Activated T-cell treated with anti-CD3 and anti-CD28 coated beads, Interleukin-2, amount 50 U/mL, for 4 hours (primary cell): ENCODE measurements at regions not wholly inside any gene's neighbourhood (a gene's known extent, or its start where the extent isn't known, plus 50 kb on each side); places are given as distances from the start of the nearest gene placed in this dataset.
"Not testable (repeated sequence)": the region's sequence is repeated elsewhere in the genome, so short reads cannot be mapped to it uniquely, and the experiment has no call there.

Experiments
- ATAC-seq, 2 donors: fragments of 200-7000 bp; cut with Tn5 transposase; one replicate each; pipeline ENCODE4 v1.10.0; 2021
- DNase-seq: peaks from one replicate; pipeline ENCODE4 v3.0.0-alpha.2; 2020
- H3K27me3 Mint-ChIP-seq: one replicate; pipeline ENCODE4 v1.8.0; 2021; ENCODE audit warnings: low read depth, mixed read lengths
- H3K36me3 Mint-ChIP-seq: one replicate; pipeline ENCODE4 v1.8.0; 2022; ENCODE audit warnings: mixed read lengths; ENCODE audit not compliant: insufficient read depth
- H3K4me1 Mint-ChIP-seq: one replicate; pipeline ENCODE4 v1.8.0; 2021; ENCODE audit warnings: low read depth, mixed read lengths
- H3K4me3 Mint-ChIP-seq: one replicate; pipeline ENCODE4 v1.8.0; 2021; ENCODE audit warnings: mild to moderate bottlenecking, moderate library complexity, mixed read lengths
- H3K9me3 Mint-ChIP-seq: one replicate; pipeline ENCODE4 v1.8.0; 2021; ENCODE audit warnings: mixed read lengths

DNA sequence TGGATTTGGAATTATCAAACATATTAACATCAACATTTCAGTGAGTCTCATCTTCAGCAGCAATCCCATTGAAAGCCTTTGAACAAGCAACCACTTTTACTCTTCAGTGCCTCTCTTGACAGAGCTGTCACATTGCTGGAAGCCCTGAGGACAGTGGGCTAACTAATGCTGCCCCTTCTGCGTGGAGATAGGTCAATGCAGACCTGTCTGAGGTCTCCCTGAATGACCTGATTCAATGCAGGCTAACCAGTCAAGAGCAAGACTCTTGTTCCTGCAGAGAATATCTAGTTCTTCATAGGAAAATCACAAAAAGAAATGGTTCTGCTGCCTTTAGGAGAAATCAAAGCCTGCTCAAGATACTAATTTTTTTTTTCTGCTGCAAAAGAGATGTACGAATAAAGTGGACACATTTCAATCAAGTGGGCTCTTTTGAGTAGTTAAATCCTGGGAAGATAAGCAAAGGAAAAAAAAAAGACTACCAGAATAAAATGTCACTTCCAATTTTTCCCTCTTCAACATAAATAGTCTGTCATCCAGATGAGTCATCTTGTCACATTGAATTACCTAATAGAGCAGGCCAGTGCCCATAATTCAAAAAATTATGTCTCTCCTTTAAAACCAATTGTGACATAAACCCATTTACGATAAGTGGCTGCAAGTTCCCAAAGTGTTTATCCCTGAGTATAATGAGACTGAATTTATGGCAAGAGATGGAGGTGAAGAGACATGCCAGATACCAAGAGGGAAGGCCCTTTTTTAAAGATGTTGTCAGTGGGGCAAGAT is 1269.0 kb upstream of the DDX18 start:
- DNase-seq (no peak), ATAC-seq (no peak)
- H3K9me3 Mint-ChIP-seq: peaks cover 26% of the 10 kb centered on the region
- H3K36me3 Mint-ChIP-seq: no peaks in the 10 kb centered on the region
- no peaks in the 10 kb centered on the region for H3K4me1 Mint-ChIP-seq
- H3K27me3 Mint-ChIP-seq: no peaks in the 10 kb centered on the region
- no peak overlapping the region for H3K4me3 Mint-ChIP-seq

DNA sequence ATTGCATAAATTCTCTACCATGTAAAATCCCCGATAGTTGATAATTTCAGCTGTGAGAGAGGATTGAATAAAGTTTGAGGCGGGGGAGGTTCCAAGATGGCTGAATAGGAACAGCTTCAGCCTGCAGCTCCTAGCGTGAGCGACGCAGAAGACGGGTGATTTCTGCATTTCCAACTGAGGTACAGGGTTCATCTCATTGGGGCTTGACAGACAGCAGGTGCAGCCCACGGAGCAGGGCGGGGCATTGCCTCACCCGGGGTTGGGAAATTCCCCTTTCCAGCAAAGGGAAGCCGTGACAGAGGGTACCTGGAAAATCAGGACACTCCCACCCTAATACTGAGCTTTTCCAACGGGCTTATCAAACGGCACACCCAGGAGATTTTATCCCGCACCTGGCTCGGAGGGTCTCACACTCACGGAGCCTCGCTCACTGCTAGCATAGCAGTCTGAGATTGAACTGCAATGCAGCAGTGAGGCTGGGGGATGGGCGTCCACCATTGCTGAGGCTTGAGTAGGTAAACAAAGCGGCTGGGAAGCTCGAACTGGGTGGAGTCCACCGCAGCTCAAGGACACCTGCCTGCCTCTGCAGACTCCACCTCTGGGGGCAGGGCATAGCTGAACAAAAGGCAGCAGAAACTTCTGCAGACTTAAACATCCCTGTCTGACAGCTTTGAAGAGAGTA is 1261.6 kb upstream of the DDX18 start:
- H3K4me3 Mint-ChIP-seq, DNase-seq, H3K4me1 Mint-ChIP-seq, H3K27me3 Mint-ChIP-seq, H3K36me3 Mint-ChIP-seq, ATAC-seq: not testable (repeated sequence)
- peaks cover 26% of the 10 kb centered on the region for H3K9me3 Mint-ChIP-seq

- Mint-ChIP-seq H3K27me3 (no peaks in the 10 kb centered on the region), H3K4me1 (no peaks in the 10 kb centered on the region), H3K4me3 (no peak overlapping the region), H3K9me3 (peaks cover 25% of the 10 kb centered on the region), H3K36me3 (no peaks in the 10 kb centered on the region)
- DNase-seq (no peak), ATAC-seq (no peak)
Measured at GRCh38 chr2:116580209-116580608, 1234.3 kb upstream of the DDX18 start.

GRCh38 chr2:116582850-116583249 is 1231.6 kb upstream of the DDX18 start:
- ATAC-seq (no peak), DNase-seq (no peak)
- Mint-ChIP-seq H3K9me3 (peaks cover 20% of the 10 kb centered on the region), H3K4me3 (no peak overlapping the region), H3K36me3 (no peaks in the 10 kb centered on the region), H3K27me3 (no peaks in the 10 kb centered on the region), H3K4me1 (no peaks in the 10 kb centered on the region)

- Mint-ChIP-seq H3K4me3 (no peak overlapping the region), H3K27me3 (no peaks in the 10 kb centered on the region), H3K9me3 (peaks cover 14% of the 10 kb centered on the region), H3K4me1 (no peaks in the 10 kb centered on the region), H3K36me3 (no peaks in the 10 kb centered on the region)
- DNase-seq: no peak
- no peak for ATAC-seq
Measured at GRCh38 chr2:116585669-116586327, 1228.7 kb upstream of the DDX18 start.

GRCh38 chr2:116586328-116586689 is 1228.2 kb upstream of the DDX18 start:
- H3K4me1 Mint-ChIP-seq: no peaks in the 10 kb centered on the region

More at GRCh38 chr2:116586328-116586689, 1228.2 kb upstream of the DDX18 start:
- ATAC-seq (no peak), DNase-seq (no peak)
- Mint-ChIP-seq H3K27me3 (no peaks in the 10 kb centered on the region), H3K36me3 (no peaks in the 10 kb centered on the region), H3K9me3 (peaks cover 14% of the 10 kb centered on the region), H3K4me3 (no peak overlapping the region)
